HG03460 (cell line): ENCODE measurements at regions not wholly inside any gene's neighbourhood (a gene's known extent, or its start where the extent isn't known, plus 50 kb on each side); places are given as distances from the start of the nearest gene placed in this dataset.

Experiments
- ATAC-seq: cut with Tn5 transposase; IDR thresholded peaks from one replicate; pipeline ENCODE4 v1.9.1; 2021; ENCODE audit not compliant: unreplicated experiment

DNA sequence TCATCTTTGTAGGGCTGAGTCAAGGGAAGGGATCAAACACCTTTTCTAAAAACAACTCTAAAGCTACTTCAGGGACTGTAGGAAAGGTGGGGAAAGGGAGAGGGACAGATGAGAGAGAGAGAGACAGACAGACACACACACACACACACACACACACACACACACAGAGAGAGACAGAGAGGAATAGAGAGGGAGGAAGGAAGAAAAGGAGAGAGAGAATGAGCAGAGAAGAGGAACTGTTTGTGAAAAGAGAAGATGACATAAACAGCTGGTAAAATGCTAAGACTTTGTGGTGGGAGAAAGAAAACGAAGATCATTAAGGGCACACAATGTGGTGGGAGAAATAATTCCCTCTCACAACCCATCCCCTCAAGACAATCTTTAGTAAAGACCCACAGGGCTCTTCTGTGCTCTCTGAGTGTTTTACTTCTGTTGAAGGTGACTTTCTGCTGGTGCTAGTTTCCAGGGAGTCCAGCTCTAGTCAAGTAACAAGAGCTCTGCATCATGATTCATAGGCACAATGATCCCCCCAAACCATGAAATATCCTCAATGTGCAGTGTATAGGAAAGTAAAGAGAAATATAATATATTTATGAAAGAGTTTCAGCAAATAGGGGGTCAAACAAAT, 77.2 kb upstream of the STK17B start:
- no peak for ATAC-seq

DNA sequence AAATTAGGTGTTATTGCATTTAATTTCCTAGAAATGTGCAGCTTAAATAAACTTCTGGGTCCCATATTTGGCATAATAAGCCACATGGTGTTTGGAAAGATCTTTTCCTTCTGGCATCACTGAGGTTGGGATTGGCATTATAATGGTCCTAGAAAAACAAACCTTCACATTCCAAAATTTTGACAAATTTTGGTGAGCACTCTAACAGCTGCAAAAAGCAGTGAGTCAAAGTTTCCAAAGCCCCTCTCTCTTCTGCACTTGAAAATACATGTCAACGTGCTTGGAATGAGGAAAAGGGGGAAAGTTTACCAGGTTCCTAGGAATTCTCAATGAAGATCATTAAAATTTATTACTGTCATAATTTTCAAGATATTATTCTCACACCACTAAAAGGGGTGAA, 77.8 kb upstream of the STK17B start:
- ATAC-seq, result no peak

DNA sequence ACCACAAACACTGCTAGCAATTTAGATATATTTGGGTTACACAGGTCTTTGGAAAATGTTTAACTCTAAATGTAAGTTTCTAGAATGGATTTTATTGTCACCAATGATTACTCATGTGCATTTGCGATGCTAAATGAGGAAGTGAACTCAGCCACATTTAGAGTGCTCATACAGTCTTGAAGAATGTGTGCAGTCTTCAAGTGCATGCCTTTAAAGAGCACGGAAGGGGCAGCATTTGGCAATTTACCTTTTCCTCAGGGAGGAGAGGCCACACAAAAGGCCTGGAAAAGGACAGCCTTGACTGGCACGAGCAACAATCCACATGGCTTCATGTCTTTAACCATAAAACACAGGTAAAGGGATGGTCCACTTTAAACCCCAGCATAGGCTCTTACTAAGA, 78.5 kb upstream of the STK17B start:
- peak; percentile 84 for ATAC-seq

DNA sequence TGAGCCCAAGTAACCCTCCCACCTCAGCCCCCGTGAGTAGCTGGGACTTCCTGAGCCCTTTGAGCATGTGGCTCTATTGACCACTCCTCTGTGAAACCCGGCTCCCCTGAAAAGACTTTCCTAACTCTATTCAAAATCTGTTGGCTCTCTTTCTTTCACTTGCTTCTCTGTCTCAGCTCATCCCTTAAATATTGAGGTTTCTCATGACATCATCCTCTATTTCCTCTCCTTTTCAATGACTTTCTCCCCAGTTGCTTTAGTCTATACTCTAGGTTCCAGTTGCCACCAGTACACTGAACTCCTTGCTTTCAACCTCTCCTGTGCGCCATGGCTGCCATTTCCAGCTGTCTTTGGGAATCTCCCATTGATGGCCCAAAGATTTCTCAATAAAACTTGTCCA, 79.8 kb upstream of the STK17B start:
- no peak for ATAC-seq

DNA sequence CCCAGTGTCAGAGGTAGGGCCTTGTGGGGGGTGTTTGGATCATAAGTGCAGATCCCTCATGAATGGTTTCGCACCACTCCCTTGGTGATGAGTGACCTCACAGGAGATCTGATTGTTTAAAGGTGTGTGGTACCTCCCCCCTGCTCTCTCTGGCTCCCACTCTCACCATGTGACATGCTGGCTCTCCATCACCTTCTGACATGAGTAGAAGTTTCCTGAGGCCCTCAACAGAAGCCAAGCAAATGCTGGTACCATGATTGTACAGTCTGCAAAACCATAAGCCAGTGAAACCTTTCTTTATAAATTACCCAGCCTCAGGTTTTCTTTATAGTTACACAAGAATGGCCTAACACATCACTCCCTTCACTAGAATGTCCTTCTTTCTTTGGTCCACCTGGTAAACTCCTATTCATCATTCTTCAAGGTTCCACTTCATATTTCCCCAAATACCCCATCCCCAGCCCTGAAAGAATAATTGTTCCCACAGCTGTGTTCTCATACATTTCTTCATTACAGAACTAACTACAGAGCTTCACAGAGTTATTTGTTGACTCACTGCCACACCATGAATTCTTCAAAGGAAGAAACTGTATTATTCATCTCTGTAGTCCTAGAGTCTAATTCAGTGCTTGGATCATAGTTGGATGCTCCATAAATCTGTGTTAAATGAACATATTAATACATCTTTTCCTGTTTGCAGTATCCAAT, 81.2 kb upstream of the STK17B start:
- no peak for ATAC-seq

DNA sequence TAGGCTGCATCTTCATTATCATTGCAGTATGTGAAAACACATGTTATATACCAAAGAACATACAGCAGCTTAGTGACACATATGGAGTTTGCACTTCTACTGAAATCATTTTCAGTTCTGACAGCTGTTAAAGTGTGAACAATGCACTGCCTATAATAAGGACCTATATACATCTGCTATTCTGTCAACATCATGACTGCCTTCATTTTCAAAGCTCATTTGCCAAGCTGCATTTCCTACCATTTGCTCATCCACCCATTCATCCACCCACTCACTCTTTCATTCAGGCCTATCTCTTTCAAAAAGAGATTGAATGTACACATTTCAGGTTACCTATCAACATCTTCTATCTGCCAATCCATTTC, 81.7 kb upstream of the STK17B start:
- ATAC-seq, result no peak

DNA sequence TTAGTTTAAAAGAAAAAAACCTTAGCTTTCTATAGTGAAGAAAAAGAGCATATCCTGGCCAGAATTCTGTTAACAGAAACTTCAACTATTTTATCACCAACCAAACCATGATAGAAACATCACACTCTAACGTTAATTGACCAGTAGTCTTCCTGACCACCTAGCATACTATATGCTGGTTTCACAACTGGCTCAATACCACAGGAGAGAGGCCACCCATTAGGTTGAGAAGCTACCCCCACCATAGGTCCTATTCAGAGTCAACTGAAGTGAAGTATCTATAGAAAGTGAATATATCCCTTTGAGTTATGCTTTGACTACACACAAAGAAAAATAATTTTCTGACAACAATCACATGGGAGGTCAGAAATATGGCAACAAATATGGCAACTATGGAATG, 85.2 kb upstream of the STK17B start:
- ATAC-seq, result no peak

DNA sequence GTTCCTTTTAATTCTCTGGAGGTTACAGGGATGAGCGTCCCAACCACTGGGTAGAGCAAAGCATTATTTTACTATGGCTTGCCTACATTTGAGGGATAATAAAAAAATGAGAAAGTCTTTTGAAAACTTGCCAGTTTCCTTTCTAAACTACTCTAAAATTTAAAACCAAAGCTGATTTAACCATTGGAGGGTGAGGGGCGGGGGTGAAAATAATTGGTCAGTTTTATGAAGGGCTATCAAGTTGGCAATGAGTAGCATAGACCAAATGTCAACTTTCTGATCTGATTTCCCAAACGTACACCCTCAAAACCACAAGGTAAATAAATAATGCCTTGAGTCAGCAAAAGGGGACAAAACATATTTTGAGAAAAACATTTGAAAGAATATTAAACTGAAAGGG, 85.7 kb upstream of the STK17B start:
- no peak for ATAC-seq

DNA sequence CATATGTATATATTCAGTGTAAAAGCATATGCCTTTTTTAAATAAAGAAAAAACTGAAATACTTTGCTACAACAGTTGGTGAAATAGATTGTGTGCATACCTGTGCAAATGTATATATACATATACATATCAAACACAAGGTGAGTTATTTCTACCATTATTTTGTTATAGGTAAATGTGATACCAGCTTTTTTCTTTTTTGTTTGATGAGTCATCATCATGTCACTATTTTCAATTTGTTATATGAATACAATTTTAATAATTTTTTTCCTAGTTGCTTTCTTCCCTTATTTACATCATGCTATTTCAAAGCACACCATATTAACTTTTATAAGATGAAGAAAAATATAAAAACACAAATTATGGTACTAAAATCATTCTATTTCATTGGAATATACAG, 87.0 kb upstream of the STK17B start:
- no peak for ATAC-seq

DNA sequence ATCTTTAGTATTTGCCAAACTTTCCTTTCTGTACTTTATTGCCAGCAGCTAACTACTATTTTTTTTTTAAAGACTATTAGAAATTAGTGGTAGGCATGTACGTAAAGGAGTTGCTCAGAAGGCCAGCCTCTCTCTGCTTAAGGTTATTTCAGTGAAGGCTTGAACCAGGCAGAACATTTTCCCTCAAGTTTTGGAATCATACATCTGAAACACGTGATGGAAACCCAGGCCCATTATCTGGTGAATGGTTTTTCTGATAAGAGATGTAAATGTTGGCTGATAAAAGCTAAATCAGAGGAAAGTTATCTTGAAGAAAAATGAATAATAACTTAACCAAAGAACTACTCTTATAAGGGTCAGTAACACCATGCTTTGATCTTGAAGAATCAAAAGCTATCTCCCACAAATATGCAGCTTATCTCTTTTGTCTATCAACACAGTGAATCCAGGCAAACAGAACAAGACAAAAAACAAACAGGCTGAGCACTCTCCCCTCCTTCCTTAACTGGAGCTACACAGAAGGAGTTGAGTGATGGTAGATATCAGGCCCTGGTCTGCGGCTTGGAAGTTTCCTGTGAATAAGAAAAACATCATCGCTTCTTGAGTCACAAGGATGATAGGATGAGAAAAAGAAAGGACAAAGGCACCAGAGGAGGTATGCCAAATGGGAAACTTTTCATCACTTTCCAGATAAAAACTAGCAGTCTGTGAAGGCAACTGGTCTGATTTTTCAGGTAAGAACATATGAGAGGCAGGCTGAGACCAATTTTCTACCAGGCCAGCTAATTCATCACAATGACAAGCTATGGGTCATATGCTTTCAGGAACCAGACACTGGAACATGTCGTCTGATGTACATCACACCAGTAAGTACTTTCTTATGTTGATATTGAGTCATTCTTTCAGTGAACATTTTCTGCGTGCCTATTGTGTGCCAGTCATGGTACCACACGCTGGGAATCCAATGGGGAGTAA, 88.4 kb upstream of the STK17B start:
- ATAC-seq, result no peak

DNA sequence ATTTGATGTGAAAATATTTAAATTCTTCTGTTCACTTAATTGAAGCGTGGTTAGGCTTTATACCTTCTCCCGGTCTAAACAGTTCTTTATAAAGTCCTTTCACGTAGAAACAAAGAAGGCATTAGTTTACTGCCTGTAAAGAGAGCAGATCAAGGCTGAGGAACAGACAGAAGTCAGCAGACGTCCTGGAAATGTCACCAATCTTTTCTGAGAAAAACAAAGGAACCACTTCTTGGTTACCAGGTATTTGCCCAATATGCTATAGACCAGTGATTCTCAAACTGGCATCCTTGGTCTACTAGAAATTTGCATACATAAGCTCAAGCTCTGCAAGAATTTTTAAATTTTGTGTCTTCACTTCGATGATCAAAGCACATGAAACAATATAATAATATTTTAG, 89.2 kb upstream of the STK17B start:
- no peak for ATAC-seq

DNA sequence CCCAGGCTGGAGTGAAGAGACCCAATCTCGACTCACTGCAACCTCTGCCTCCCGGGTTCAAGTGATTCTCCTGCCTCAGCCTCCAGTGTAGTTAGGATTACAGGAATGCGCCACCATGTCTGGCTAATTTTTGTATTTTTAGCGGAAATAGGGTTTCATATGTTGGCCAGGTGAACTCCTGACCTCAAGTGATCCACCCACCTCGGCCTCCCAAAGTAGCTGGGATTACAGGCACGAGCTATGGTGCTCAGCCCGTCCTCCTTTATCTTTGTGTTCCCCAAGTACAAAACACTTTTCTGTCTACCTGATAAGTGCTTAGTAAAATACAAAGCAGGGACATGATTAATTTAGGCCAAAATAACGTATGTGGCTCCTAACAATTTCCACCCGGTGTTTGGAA, 91.2 kb upstream of the STK17B start:
- ATAC-seq, result no peak

DNA sequence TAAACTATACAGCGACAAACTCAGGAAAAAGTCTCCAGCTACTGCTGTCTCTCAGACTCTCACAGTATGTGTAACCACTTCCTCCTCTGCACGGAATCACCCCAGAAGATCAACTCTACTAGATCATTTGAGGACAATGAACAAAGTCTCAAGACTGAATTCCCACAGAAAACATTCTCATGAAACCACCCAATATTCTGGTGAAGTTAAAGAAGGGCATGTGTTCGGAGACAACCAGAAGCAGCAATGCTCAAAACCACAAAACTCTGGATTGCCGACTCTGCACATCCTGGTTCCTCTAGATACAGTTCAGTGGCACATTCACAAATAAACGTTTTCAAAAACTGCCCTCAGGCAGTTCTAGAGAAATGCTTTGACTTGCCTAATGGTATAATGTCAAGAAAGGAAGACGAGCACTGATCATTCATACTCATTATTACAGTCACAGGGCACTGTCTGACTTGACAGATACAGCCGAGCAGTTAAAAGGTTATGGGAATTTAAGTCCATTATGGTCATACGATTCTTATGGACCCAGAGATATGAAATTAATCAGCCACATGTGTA, 91.9 kb upstream of the STK17B start:
- ATAC-seq, result peak; percentile 96

DNA sequence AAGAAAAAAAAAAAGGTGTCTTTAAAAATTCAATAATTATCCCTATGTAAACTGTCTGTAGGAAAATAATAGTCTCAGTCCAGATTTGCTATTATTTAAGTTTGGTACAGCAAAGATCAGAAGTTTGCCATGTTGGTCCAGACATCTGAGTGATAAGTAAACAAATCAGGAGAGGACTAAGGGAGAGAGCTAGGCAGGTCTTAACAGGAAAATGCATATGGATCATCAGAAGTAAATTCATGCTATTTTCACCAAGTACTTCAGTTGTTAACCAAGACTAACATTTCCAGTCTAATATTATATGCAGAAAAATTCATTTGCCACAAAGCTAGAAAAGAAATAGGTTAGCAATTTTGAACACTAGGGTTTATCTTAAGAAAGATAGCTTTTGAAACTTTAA, 95.0 kb upstream of the STK17B start:
- ATAC-seq, result no peak

DNA sequence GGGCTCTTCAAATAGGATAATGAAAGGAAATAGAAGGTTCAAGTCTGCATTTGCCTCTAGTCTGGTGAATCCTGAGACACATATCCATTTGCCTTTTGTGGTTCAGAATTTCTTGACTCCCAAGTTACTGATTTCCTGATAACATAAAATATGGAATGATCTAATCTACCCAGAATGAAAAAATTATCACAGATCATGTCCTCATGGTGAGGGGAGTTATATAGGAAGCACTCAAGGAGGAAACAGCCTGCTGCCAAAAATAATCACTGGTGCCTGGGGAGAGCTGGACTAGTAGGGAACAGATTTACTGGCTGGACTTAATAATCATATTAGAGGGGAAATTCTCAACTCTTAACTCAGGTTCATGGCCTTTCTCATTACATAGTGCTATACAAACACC, 95.5 kb upstream of the STK17B start:
- no peak for ATAC-seq

DNA sequence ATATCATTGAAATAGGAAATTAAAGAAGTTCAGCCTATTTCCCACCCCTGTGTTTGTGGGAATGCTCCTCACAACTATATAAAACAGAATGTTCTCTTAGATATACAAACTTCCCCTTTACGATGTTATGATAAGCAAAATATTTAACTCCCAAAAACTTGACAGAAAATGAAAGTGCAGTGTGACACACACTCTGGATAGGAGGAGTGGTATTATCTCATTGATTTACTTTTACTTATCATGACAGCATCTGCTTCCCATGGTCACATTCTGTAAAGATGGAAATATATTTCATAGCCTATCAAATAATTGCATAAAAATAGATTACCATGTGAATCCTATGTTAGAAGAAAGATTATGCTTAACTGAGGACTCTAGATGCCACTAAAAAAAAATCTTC, 96.6 kb upstream of the STK17B start:
- ATAC-seq, result no peak

DNA sequence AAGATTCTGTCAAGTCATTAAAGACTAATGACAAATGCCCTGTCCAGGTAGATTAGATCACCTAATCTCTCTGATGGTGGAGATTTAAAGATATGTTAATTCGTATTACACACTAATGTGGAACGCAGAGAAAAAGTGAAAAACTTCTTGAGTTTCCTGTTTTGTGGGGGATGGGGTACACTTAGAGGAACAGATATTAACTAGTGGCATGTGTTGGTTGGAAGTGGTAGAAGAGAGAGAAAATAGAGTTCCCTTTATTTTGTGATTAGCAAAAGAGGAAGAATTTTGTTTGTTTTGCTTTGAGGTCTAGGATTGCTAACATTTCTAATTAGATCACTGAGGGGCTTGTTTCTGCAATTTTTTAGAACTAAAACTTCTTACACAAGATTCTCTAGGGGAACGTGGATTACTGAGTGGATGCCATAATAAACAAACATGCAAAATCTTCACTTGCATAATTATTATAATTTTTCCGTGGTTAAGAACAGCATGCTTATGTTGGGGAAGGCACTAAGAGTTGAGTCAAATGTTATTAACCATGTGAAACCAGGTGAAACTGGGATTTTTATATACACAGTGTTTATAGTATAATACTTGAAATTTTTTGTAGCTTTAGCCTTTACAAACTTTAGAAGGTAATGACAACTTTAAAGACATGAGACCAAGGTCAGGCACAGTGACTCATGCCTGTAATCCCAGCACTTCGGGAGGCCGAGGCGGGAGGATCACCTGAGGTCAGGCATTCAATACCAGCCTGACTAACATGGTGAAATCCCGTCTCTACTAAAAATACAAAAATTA, 97.4 kb upstream of the STK17B start:
- peak; percentile 50 for ATAC-seq

DNA sequence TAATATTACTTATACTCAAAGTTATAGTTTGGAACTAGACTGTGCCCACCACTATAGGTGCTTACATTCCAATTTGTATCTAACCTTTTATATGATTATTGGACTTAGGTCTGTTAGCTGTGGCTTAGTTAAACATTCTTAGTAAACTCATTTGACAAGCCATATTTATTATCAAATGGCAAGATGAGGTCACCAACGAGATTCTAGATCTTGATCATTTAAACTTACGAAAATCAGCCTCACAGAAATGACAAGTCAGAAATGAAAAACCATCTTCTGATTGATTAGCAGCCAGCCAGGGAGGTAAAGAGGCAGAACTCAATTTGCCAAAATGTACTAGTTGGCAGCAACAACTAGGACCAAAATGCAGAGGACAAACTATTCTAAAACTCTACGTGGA, 100.4 kb upstream of the STK17B start:
- no peak for ATAC-seq

DNA sequence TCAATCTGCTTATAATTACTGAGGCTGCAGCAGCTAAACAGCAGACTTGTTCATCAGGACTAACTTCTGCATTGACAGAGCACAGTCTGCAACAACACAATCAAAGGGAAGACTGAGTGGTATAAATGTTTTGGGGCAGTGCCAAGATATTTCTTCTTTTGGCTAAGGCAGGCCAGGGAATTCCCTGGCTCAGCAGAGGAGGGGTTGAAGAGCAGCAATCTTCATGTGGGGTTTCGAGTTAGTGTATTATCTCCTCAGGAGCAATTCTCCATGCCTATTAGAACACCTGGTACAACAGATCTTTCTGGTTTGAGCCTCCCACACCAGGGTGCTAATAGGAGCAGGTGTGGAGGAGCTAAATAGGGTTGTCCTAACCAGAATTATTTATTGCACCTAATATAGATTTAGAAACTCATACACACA, 103.0 kb upstream of the STK17B start:
- peak; percentile 43 for ATAC-seq

DNA sequence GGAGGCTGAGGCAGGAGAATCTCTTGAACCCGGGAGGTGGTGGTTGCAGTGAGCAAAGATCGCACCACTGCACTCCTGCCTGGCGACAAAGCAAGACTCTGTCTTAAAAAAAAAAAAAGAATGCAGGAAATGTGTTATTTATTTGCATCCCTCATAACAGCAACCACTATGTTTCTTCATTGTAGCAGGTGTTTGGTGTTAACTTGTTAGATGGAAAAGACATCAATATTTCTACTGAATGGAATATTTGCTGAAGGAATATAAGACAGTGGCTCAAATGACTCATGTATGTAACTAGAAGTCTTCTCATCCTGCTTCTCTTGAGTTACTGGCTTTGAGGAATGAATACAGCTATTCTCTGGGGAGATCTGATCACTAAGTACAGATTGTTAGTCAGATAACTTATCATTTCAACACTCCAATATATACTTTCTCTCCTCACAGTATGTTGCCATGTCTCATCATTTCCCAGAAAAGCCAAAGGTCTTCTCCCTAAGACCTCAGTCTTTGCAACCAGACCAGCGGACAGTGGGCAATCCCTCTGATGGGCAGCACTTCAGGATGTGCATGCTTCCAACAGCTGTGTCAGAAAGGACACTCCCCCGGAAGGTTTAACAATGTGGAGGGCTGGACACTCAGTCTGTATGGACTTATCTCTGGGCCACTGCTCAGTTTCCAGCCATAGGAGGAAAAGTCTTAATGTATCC, 104.4 kb upstream of the STK17B start:
- ATAC-seq, result no peak
